ENCODE measurements at regions not wholly inside any gene's neighbourhood (a gene's known extent, or its start where the extent isn't known, plus 50 kb on each side); places are given as distances from the start of the nearest gene placed in this dataset.
A peak's percentile ranks its signal among the peaks of the same experiment; 100 is the strongest.

GRCh38 chr3:23701716-23702597 is 103.8 kb upstream of the UBE2E1 start:
- peak; percentile 20 for DNase-seq (ENCODE audit: low read depth)
- TF ChIP-seq CTCF (conservative IDR thresholded peaks at IDR 0.05; ENCODE audit: low read length): no peak
- H3K4me3 ChIP-seq (ENCODE audit: low read length): no peak overlapping the region

GRCh38 chr3:23704298-23704697 is 101.5 kb upstream of the UBE2E1 start:
- no peak for TF ChIP-seq CTCF (conservative IDR thresholded peaks at IDR 0.05; ENCODE audit: low read length)
- H3K4me3 ChIP-seq (ENCODE audit: low read length): no peak overlapping the region
- peak; percentile 69 for DNase-seq (ENCODE audit: low read depth)

- no peak overlapping the region for H3K4me3 ChIP-seq (ENCODE audit: low read length)
- no peak for DNase-seq (ENCODE audit: low read depth)
- no peak for TF ChIP-seq CTCF (conservative IDR thresholded peaks at IDR 0.05; ENCODE audit: low read length)
These were observed 99.6 kb upstream of the UBE2E1 start for GRCh38 chr3:23706111-23706510.

- TF ChIP-seq CTCF (conservative IDR thresholded peaks at IDR 0.05; ENCODE audit: low read length): no peak
- DNase-seq (ENCODE audit: low read depth): no peak
- H3K4me3 ChIP-seq (ENCODE audit: low read length): no peak overlapping the region
These were observed 95.8 kb upstream of the UBE2E1 start for GRCh38 chr3:23709987-23710386.

- H3K4me3 ChIP-seq (ENCODE audit: low read length): no peak overlapping the region
- TF ChIP-seq CTCF (conservative IDR thresholded peaks at IDR 0.05; ENCODE audit: low read length): no peak
- DNase-seq (ENCODE audit: low read depth): peak; percentile 88
These were observed 95.2 kb upstream of the UBE2E1 start for GRCh38 chr3:23710555-23710954.

- no peak overlapping the region; the same call in 1 of the 2 replicates for H3K4me3 ChIP-seq (ENCODE audit: low read length)
- TF ChIP-seq CTCF (conservative IDR thresholded peaks at IDR 0.05; ENCODE audit: low read length): no peak
- DNase-seq (ENCODE audit: low read depth): no peak
These were observed 93.8 kb upstream of the UBE2E1 start for GRCh38 chr3:23711916-23712494.
